ENCODE measurements at regions not wholly inside any gene's neighbourhood (a gene's known extent, or its start where the extent isn't known, plus 50 kb on each side); places are given as distances from the start of the nearest gene placed in this dataset.

DNA sequence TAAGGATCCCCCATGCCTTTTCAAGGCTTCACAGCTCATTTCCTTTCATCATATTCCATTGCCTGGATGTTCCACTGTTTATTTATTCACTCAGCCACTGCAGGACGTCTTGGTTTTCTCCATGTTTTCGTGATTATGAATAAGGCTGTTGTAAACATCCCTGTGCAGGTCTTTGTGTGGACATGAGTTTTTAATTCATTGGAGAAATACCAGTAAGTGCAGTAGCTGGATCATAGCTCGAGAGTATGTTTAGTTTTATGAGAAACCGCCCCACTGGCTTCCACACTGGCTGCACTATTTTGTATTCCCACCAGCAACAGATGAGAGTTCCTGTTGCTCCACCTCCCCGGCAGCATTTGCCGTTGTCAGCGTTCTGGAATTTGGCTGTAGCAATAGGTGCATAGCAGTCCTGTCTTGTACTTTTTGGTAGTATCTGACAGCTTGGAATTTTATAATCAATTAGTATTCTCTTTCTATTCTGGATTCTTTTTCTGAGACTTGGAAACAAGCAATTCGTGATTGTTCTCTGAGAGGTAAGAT lies 269.9 kb upstream of the PITRM1 start:
- no peaks in the 10 kb centered on the region for H3K36me3 ChIP-seq (ENCODE audit: control insufficient read depth, insufficient read depth, low read length)
- H3K18ac ChIP-seq (ENCODE audit: low read depth, low read length) = peak overlapping the region; percentile 5; the same call in 1 of the 2 replicates
- 0 out of 2 replicates have a peak overlapping the region, but pooled peaks have one; percentile 49 for H3K23ac ChIP-seq (ENCODE audit: low read depth, low read length)
- in situ Hi-C loops (cut with MboI; ENCODE audit: low sequenced_read_pairs) = no loop called here
- ChIA-PET CTCF (interaction anchor here (0.8 kb wide), 1 partner anchor 13 kb away, joined by 4 read pairs; no protein-coding TSS in a partner anchor), POLR2A (ENCODE audit: unreplicated experiment) (no interaction called here)
- no CpG with 5 or more reads among the region's 8 CpGs for WGBS, 2 experiments (ENCODE audit: extremely low coverage in 2 of 2, insufficient read length in 1 of 2)
- intact Hi-C loops (cut with micrococcal nuclease) = no loop called here
- no TSS peak for BruUV-seq (replicated peaks)
- no peaks in the 10 kb centered on the region for H4K20me1 ChIP-seq (ENCODE audit: insufficient read depth, low read length)
- H2BK5ac ChIP-seq (ENCODE audit: low read depth, low read length, poor library complexity, severe bottlenecking) = no peak overlapping the region
- ATAC-seq (ENCODE audit: low read depth) (no peak; the same call in 1 of the 2 replicates), DNase-seq (peak; percentile 37)
- peak overlapping the region in 1 of 2 experiments; percentile 41; a peak in 1 of 4 replicates for H4K8ac ChIP-seq (ENCODE audit: low read depth in 2 of 2, low read length in 2 of 2)
- no peak overlapping the region; the same call in 1 of the 2 replicates for H4K5ac ChIP-seq (ENCODE audit: low read depth, low read length)
- H2AK5ac ChIP-seq (ENCODE audit: low read depth, low read length) = no peak overlapping the region
- 0 out of 2 replicates have a peak, but pooled peaks have one; percentile 7 for TF ChIP-seq MAFK (IDR thresholded peaks at IDR 0.05; ENCODE audit: low read depth, low read length)
- TF ChIP-seq, protein P1, sequence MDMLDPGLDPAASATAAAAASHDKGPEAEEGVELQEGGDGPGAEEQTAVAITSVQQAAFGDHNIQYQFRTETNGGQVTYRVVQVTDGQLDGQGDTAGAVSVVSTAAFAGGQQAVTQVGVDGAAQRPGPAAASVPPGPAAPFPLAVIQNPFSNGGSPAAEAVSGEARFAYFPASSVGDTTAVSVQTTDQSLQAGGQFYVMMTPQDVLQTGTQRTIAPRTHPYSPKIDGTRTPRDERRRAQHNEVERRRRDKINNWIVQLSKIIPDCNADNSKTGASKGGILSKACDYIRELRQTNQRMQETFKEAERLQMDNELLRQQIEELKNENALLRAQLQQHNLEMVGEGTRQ (IDR thresholded peaks at IDR 0.05; ENCODE audit: low read depth, low read length) = no peak
- H3K14ac ChIP-seq (replicated peaks; ENCODE audit: low read depth, low read length) = peak overlapping the region; percentile 2; the same call in 1 of the 2 replicates
- no peak overlapping the region for H3K4me3 ChIP-seq (ENCODE audit: insufficient read depth, low read depth, low read length)
- H3K9me1 ChIP-seq (ENCODE audit: insufficient read depth, low read length) = no peaks in the 10 kb centered on the region; the same call in none of the 2 replicates
- peak overlapping the region; percentile 77 for H2BK120ac ChIP-seq (ENCODE audit: low read depth, low read length)
- H2BK15ac ChIP-seq (ENCODE audit: low read depth, low read length) = peak overlapping the region; percentile 47; the same call in 1 of the 3 replicates
- no peak overlapping the region for H3K27ac ChIP-seq (ENCODE audit: insufficient read depth, low read length)
- peak overlapping the region; percentile 82; the same call in 1 of the 2 replicates for H2BK20ac ChIP-seq (ENCODE audit: low read depth, low read length)
- dilution Hi-C loops (cut with HindIII; ENCODE audit: low sequenced_read_pairs, unreplicated experiment) = no loop called here
- no peak overlapping the region for H2AK9ac ChIP-seq (replicated peaks; ENCODE audit: low read depth, low read length, poor library complexity)
- H3K79me1 ChIP-seq (ENCODE audit: low read depth in 1 of 2, low read length in 2 of 2) = no peaks in the 10 kb centered on the region
- no peak overlapping the region for H3K56ac ChIP-seq (ENCODE audit: extremely low read depth, insufficient read depth, low read length)
- no peak overlapping the region for H2AFZ ChIP-seq (replicated peaks; ENCODE audit: low read length, poor library complexity)
- H3K27me3 ChIP-seq (ENCODE audit: control insufficient read depth, insufficient read depth, low read length) = no peaks in the 10 kb centered on the region
- no peak overlapping the region for H3K9ac ChIP-seq (ENCODE audit: low read depth, low read length)
- H4K91ac ChIP-seq (ENCODE audit: insufficient read depth, low read depth, low read length) = peak overlapping the region; percentile 36; the same call in 1 of the 2 replicates
- H3K4me1 ChIP-seq (ENCODE audit: control insufficient read depth, insufficient read depth, low read length) = peaks cover 7% of the 10 kb centered on the region
- H3K4ac ChIP-seq (ENCODE audit: low read depth, low read length) = peak overlapping the region; percentile 68; the same call in 1 of the 2 replicates
- H3K9me3 ChIP-seq (ENCODE audit: control insufficient read depth, insufficient read depth, low read length) = peaks cover 3% of the 10 kb centered on the region
- H3K4me2 ChIP-seq (ENCODE audit: low read depth, low read length) = no peak overlapping the region
